Glutamatergic neuron (in vitro differentiated cells): ENCODE measurements at regions not wholly inside any gene's neighbourhood (a gene's known extent, or its start where the extent isn't known, plus 50 kb on each side); places are given as distances from the start of the nearest gene placed in this dataset.
"Not testable (repeated sequence)": the region's sequence is repeated elsewhere in the genome, so short reads cannot be mapped to it uniquely, and the experiment has no call there.

Source experiments
- DNase-seq: peaks from one replicate; pipeline ENCODE4 v3.0.0; 2022
- H3K27ac Mint-ChIP-seq: one replicate; pipeline ENCODE4 v1.8.0; 2020; ENCODE audit warnings: mild to moderate bottlenecking, mixed read lengths, inconsistent platforms; ENCODE audit not compliant: unreplicated experiment
- H3K27me3 Mint-ChIP-seq: one replicate; pipeline ENCODE4 v1.8.0; 2020; ENCODE audit warnings: mild to moderate bottlenecking, moderate library complexity, mixed read lengths, inconsistent platforms; ENCODE audit not compliant: unreplicated experiment
- H3K36me3 Mint-ChIP-seq: one replicate; pipeline ENCODE4 v1.8.0; 2020; ENCODE audit warnings: mild to moderate bottlenecking, mixed read lengths, inconsistent platforms; ENCODE audit not compliant: unreplicated experiment
- H3K4me1 Mint-ChIP-seq: one replicate; pipeline ENCODE4 v1.8.0; 2020; ENCODE audit warnings: mild to moderate bottlenecking, low read depth, mixed read lengths, inconsistent platforms; ENCODE audit not compliant: unreplicated experiment
- H3K4me3 Mint-ChIP-seq: one replicate; pipeline ENCODE4 v1.8.0; 2020; ENCODE audit warnings: mild to moderate bottlenecking, mixed read lengths, inconsistent platforms; ENCODE audit not compliant: unreplicated experiment
- H3K9me3 Mint-ChIP-seq: one replicate; pipeline ENCODE4 v1.8.0; 2020; ENCODE audit warnings: mild to moderate bottlenecking, moderate library complexity, mixed read lengths, inconsistent platforms; ENCODE audit not compliant: unreplicated experiment
- TF ChIP-seq, protein P1 (sequence below): fragments of 200-600 bp; sonication (generic); IDR thresholded peaks from one replicate; pipeline ENCODE4 v1.5.0; 2021; ENCODE audit not compliant: partially characterized antibody, unreplicated experiment

DNA sequence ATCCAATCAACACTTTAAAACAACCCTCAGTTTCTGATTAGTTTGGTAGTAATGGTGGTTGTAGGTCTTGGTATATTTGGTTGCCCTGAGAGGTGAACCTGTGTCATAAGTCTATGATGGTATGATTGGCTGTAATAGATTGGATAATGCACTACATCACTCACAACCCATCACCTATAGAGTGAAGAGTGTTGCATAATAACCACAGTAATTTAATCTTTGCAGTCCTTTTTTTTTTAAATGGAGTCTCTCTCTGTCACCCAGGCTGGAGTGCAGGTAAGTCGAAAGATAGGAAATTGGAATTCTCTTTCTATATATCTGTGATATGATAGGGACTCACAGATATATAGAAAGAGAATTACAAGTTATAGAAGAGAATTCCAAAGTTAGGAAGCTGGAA lies 133.4 kb upstream of the PGR start:
- H3K27me3 Mint-ChIP-seq: no peaks in the 10 kb centered on the region
- DNase-seq: no peak
- H3K27ac Mint-ChIP-seq: no peak overlapping the region
- H3K9me3 Mint-ChIP-seq: no peaks in the 10 kb centered on the region
- H3K36me3 Mint-ChIP-seq: no peaks in the 10 kb centered on the region
- H3K4me3 Mint-ChIP-seq: no peak overlapping the region
- H3K4me1 Mint-ChIP-seq: peaks cover 9% of the 10 kb centered on the region
- TF ChIP-seq, protein P1, sequence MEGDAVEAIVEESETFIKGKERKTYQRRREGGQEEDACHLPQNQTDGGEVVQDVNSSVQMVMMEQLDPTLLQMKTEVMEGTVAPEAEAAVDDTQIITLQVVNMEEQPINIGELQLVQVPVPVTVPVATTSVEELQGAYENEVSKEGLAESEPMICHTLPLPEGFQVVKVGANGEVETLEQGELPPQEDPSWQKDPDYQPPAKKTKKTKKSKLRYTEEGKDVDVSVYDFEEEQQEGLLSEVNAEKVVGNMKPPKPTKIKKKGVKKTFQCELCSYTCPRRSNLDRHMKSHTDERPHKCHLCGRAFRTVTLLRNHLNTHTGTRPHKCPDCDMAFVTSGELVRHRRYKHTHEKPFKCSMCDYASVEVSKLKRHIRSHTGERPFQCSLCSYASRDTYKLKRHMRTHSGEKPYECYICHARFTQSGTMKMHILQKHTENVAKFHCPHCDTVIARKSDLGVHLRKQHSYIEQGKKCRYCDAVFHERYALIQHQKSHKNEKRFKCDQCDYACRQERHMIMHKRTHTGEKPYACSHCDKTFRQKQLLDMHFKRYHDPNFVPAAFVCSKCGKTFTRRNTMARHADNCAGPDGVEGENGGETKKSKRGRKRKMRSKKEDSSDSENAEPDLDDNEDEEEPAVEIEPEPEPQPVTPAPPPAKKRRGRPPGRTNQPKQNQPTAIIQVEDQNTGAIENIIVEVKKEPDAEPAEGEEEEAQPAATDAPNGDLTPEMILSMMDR: no peak

DNA sequence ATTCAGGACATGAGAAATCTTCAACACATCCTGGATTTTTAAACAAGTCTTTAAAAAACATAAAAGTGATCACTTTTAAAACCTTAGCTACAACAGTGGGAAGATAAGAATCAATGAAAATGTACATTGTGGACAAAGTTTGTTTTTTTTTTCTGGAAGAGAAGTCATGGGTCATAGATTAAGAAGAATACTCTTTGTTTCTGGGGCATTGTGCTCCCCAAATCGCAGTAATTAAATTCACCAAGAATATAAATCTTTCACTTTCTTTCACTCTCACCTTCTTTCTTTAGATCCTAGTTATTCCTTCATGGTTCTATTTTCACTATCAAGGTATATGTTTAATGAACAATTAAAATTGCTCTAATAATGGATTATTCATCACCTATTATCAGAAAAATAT lies 132.6 kb upstream of the PGR start:
- H3K27me3 Mint-ChIP-seq: peaks cover 2% of the 10 kb centered on the region
- no peaks in the 10 kb centered on the region for H3K36me3 Mint-ChIP-seq
- no peak for DNase-seq
- H3K4me1 Mint-ChIP-seq: peaks cover 8% of the 10 kb centered on the region
- no peak overlapping the region for H3K27ac Mint-ChIP-seq
- H3K4me3 Mint-ChIP-seq: no peak overlapping the region
- TF ChIP-seq, protein P1: no peak
- H3K9me3 Mint-ChIP-seq: no peaks in the 10 kb centered on the region

DNA sequence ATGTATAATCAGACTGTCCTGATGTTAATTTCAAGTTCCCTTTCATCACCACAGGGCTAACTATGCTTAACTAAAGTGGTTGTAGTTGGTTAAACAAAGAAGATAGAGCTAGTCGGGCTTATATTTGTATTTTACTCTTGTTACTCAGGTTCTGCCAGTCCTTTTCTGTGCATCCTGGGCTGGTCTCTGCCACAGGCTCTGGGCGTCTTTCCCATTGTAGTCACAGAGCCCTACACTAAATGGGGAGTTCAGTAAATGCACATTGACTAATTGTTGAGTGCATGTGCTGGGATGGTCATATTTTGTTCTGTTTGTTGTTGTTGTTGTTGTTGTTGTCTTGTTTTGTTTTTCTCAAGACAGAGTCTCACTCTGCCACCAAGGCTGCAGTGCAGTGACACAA lies 125.4 kb upstream of the PGR start:
- Mint-ChIP-seq H3K4me3 (no peak overlapping the region), H3K9me3 (no peaks in the 10 kb centered on the region), H3K27me3 (peaks cover 2% of the 10 kb centered on the region), H3K36me3 (no peaks in the 10 kb centered on the region), H3K27ac (no peak overlapping the region), H3K4me1 (no peaks in the 10 kb centered on the region)
- TF ChIP-seq, protein P1: no peak
- DNase-seq: no peak

DNA sequence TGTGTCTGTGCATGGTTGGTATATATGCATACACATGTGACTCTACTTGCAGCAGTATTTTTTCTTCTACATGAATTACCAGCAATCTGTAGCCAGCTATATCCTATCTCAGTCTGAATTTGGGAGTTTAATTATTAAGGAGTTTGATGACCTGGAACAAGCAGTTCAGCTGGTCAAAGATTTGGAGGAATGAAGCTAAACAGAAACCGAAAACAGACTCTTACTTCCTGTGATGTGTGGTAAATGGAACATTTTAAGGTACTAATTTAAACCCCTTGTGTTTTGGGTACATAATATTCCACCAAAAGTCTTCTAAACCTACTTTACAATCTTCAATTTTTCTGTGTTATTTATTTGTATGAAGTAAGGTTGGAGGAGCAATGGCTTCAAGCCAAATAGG lies 124.4 kb upstream of the PGR start:
- H3K9me3 Mint-ChIP-seq: no peaks in the 10 kb centered on the region
- no peak overlapping the region for H3K4me3 Mint-ChIP-seq
- no peaks in the 10 kb centered on the region for H3K36me3 Mint-ChIP-seq
- no peak for DNase-seq
- TF ChIP-seq, protein P1: no peak
- H3K4me1 Mint-ChIP-seq: no peaks in the 10 kb centered on the region
- H3K27ac Mint-ChIP-seq: no peak overlapping the region
- H3K27me3 Mint-ChIP-seq: peaks cover 2% of the 10 kb centered on the region

DNA sequence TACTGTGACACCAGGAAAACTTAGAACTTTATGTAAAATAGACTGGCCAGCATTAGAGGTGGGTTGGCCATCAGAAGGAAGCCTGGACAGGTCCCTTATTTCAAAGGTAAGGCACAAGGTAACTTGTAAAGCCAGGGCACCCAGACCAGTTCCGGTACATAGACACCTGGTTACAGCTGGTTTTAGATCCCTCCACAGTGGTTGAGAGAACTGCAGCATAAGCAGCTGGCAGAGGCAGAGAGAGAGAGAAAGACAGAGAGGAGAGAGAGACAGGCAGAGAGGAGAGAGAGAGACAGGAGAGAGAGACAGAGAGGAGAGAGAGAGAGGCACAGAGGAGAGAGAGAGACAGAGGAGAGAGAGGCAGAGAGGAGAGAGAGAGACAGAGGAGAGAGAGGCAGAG lies 116.0 kb upstream of the PGR start:
- DNase-seq, H3K4me3 Mint-ChIP-seq, H3K27ac Mint-ChIP-seq, H3K27me3 Mint-ChIP-seq, H3K4me1 Mint-ChIP-seq, H3K36me3 Mint-ChIP-seq, H3K9me3 Mint-ChIP-seq: not testable (repeated sequence)

DNA sequence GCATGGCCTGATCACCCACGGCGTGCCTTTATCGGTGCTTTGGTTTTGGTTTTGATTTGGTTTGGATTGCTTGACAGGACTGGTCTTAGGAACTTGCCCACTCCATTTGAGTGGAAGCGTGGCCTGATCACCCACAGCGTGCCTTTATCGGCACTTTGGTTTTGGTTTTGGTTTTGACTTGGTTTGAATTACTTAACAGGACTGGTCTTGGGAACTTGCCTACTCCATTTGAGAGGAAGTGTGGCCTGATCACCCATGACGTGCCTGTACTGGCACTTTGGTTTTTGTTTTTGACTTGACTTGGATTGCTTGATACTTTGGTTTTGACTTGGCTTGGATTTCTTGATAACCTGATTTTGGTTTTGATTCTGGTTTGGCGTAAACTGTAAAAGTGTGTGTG lies 115.5 kb upstream of the PGR start:
- not testable (repeated sequence) for H3K9me3 Mint-ChIP-seq, H3K27ac Mint-ChIP-seq, H3K4me1 Mint-ChIP-seq, H3K4me3 Mint-ChIP-seq, H3K27me3 Mint-ChIP-seq, H3K36me3 Mint-ChIP-seq, DNase-seq
